Keratinocyte (primary cell): ENCODE measurements at regions not wholly inside any gene's neighbourhood (a gene's known extent, or its start where the extent isn't known, plus 50 kb on each side); places are given as distances from the start of the nearest gene placed in this dataset.

Source experiments
- CTCF ChIP-seq, 3 experiments: IDR thresholded peaks in 1 of 3; conservative IDR thresholded peaks in 1 of 3; optimal IDR thresholded peaks in 1 of 3; 2 replicates in 2 of 3; 3 replicates in 1 of 3; pipeline versions ENCODE3 to v1.5.1; 2011; ENCODE audit warnings: low read length in 3 of 3, mild to moderate bottlenecking in 3 of 3, moderate library complexity in 2 of 3, control low read depth in 1 of 3, inconsistent platforms in 1 of 3; ENCODE audit not compliant: insufficient read depth in 2 of 3; ENCODE audit errors: extremely low read depth in 1 of 3
- EZH2 ChIP-seq: IDR thresholded peaks from one replicate; pipeline ENCODE4 v1.6.1; 2012; ENCODE audit warnings: inconsistent platforms, mild to moderate bottlenecking, low read length, moderate library complexity

GRCh38 chr10:84676536-84676935 lies 348.1 kb downstream of the CCSER2 start:
- TF ChIP-seq EZH2 (no peak), CTCF (optimal IDR thresholded peaks at IDR 0.05 in 1 of 3, IDR thresholded peaks at IDR 0.05 in 1 of 3, conservative IDR thresholded peaks at IDR 0.05 in 1 of 3; ENCODE audit: extremely low read depth in 1 of 3, insufficient read depth in 2 of 3, low read length in 3 of 3) (no peak)
